Vagina (tissue), 2 donors: ENCODE measurements at regions not wholly inside any gene's neighbourhood (a gene's known extent, or its start where the extent isn't known, plus 50 kb on each side); places are given as distances from the start of the nearest gene placed in this dataset.

Source experiments
- CTCF ChIP-seq, 3 experiments: fragments of 450-650 bp in 2 of 3; fragments of 200-600 bp in 1 of 3; sonication (generic) in 1 of 3; IDR thresholded peaks; one replicate each; pipeline ENCODE4 v1.5.1; 2017 to 2019; ENCODE audit warnings: antibody characterized with exemption in 3 of 3, mild to moderate bottlenecking in 2 of 3, moderate library complexity in 2 of 3
- POLR2A ChIP-seq, 2 donors: fragments of 450-650 bp; IDR thresholded peaks; one replicate each; pipeline ENCODE4 v1.6.1; 2017; ENCODE audit warnings: antibody characterized with exemption in 2 of 2, mild to moderate bottlenecking in 2 of 2, moderate library complexity in 2 of 2

DNA sequence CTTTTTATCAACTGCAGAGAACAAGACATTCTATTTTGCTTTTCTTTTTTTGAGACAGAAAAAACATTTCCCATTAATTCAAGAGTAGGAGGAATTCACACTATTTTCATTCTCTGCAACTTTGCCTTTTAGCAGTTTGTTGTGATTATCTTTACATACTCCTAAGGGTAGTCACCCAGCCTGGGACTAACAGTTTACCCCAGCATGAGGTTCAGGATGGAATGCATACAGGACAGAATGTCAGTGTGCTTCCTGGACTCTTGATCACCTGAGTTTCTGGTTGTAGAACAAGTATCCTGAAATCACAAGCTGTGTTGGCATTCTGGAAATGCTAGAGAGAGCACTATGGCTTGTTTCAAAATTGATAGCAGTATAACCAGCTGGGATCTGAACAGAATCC, 368.1 kb downstream of the KIF4B start:
- TF ChIP-seq CTCF (IDR thresholded peaks at IDR 0.05) (no peak), POLR2A (IDR thresholded peaks at IDR 0.05) (no peak)
